Stimulated activated CD8-positive, alpha-beta memory T cell treated with anti-CD3 and anti-CD28 coated beads, Interleukin-7, amount 100 ng/mL, for 48 hours (primary cell): ENCODE measurements at regions not wholly inside any gene's neighbourhood (a gene's known extent, or its start where the extent isn't known, plus 50 kb on each side); places are given as distances from the start of the nearest gene placed in this dataset.
"Not testable (repeated sequence)": the region's sequence is repeated elsewhere in the genome, so short reads cannot be mapped to it uniquely, and the experiment has no call there.

Experiments
- DNase-seq, 2 donors: peaks; one replicate each; pipeline ENCODE4 v3.0.0-alpha.2; 2020; ENCODE audit warnings: low read depth in 1 of 2; ENCODE audit errors: extremely low read depth in 1 of 2

DNA sequence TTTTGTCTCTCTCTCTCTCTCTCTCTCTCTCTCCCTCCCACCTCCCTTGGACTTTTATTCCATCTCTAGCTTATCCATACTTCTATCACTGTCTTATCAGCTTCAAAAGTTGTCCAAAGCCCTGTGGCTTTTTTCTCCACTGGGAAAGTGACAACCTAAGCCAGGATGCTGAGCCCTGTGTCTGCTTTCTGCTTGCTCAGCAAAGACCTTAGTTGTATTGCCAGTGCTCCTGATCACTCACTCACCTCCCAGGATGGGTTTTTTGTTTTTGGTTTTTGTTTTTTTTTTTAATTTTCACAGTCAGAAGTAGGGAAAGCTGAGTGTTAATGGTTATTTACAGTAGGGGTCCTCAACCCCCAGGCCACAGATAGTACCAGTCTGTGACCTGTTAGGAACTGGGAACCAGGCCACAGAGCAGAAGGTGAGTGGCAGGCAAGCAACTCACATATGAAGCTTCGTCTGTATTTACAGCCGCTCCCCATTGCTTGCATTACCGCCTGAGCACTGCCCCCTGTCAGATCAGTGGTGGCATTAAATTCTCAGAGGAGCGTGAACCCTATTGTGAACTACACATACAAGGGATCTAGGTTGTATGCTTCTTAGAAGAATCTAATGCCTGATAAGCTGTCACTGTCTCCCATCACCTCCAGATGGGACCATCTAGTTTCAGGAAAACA is 125.0 kb upstream of the ID4 start:
- no peak for DNase-seq

DNA sequence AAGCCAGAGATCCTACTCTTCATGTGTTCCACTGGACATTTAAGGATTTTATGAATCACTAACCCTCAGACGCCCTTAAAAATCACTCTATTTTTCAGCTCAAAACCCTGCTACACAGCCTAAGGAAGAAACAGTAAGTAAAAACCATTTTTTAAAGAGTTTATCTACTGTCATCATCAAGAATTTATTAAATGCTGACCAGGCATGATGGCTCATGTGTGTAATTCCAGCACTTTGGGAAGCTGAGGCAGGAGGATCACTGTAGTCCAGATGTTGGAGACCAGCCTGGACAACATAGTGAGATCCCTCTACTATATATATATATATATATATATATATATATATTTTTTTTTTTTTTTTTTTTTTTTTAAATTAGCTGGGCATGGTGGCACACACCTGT is 124.2 kb upstream of the ID4 start:
- no peak for DNase-seq

DNA sequence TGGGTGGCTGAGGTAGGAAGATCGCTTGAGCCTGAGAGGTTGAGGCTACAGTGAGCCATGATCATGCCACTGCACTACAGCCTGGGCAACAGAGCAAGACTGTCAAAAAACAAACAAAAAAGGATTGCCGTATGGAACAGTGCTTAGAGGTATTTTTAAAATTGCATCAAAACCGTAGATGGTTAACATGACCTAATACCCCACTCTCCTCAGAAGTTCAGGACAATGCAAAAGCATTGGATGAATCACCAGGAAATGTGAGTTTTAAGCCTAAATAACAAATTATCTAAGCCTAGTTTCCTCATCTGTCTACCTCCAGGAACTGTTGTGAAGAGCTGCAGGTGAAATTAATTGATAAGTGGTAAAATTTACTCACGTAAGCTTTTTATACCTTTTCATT is 123.8 kb upstream of the ID4 start:
- DNase-seq, result no peak

DNA sequence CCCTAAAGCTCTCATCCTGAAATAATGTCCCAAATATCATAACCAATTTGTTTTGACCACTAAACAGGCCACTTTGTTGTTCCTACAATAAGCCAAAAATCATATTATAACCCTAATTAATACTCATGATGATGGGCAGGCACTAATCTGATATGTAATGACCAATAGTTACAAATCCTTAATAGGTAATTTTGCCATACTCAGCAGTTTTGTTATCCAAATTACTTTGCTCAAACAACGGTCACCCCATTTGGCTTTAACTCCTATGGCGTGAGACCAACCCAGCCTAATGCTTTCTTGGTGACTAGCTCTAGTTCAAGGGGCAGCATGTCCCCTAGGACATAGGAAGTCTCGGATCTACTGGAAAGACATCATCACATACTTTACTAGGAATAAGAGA is 123.2 kb upstream of the ID4 start:
- no peak for DNase-seq

DNA sequence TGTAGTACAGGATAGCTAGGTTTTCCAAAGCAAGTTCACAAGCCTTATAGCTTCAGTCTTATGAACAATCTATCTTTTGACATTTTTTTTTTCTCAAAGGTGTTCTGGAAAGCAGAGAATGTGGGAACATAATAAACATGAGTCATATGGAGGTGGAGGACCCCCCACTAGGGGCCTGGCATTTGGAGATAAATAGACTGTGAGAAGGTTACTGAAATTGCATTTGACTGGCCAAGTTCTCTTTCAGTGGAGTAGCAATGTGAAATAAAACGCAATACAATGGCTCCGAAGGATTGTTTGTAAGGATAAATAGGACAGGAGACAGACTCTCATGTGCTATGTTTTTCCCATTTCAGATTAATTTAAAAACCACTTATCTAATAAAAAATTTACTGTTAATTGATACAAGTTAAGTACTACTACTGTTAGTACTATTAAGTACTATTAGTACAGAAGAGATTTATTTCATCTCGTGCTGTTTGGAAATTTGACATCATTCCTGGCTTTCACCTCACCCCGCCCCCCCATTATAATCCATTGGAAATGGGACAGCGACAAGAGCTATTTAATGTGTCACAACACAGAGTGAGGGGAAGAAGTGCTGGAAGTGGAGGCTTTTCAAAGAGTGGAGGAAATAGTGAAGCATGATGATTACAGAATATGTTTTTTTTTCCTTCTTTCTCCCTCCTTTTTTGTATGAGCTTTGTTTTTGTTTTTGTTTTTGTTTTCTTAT is 122.6 kb upstream of the ID4 start:
- DNase-seq, result no peak

DNA sequence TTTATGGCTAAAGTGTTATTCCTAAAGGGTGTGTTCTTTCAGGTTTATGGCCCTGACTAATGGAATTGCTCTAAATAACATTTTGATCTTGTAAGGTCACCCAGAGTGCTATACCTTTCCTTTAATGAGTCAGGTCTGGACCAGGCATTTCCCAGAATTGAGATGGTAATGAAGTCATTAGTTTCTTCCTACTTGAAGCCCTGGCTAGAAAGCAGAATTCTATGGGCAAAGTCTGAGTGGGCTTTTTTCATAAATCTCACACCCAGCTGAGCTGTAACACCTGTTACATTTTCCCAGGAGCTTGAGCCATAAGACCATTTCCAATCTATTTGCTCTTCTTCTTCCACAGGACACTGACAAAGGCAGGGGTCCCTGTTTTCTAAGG is 122.0 kb upstream of the ID4 start:
- DNase-seq, result no peak

DNA sequence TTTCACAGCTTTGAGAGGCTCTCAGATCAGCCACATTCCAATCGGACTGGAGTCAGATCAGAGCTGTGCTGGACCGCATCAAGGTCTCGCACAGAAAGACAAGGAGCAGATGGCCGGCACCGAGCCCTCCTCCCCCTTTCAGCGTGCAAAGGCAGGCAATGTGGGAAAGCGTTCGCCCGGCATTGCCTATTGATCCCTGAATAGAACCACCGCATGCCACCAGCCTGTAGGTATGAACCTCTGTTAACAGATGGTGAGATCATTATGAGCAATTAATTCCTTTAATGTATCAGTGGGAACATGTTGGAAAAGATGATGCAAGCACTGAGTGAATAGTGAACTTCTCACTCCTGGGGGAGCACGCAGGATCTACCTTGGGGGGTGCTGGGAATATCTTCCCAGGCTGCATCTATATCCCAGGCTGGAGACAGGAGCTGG is 117.5 kb upstream of the ID4 start:
- DNase-seq, result no peak

DNA sequence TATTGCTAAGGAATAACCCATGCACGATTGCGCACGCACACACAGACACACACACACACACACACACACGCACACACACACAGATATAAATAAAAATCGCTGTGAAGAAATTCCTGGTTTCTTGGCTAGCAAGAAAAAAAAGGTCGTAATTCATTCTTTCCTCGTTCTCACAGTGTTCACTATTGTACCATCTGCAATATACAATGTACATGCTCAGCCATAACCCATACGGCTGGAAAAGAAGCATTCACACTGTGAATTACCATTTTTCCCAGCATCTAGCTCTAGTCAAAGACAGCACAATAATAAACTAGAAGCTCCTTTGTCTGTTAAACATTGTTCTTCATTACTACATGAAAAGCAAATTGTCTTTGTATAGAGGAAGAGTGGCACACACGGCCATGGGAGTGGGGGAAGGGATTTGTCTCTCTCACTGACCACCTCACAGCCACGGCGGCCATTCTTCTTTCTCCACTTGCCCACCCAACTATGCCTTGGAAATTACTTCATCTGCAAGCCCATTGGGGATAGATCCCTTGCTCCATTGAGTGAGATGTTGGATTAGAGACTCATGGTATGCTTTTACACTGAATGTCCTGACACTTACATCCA is 115.3 kb upstream of the ID4 start:
- DNase-seq, result no peak

DNA sequence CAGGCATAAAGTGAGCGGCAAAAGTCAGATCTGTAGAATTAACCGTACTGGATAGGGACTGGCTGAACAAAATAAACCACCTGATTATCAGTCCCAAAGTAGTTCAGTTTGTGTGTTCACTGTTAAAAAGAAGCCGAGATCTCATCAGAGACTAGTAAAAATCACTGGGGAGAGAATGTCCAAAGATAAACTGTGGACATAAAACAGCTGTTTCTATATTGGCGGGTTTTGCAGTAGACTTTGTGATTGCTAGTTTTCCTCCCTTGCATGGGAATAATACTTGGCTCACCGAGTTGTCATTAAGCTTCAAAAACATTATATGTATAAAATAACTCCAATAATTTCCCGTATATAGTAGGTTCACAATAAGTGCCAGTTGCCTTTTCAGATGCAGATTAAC is 114.2 kb upstream of the ID4 start:
- DNase-seq, result no peak

DNA sequence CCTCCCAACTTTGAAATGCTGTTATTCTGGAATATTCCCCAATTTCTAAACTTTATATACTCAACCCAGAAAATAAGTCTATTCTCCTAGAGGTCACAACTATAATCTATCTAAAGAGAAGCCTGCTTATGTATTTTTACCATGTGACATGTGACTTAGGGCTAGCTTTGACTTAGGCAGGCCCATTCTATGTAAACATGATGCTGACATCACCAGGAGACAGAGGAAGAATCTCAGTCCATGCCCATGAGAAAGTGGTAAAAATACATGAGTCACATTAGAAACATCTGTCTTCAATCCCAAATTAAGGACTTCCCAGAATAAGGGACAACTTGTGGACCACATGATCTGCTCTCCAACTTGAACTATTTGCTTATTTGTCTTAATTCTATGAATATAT is 113.6 kb upstream of the ID4 start:
- no peak for DNase-seq

DNA sequence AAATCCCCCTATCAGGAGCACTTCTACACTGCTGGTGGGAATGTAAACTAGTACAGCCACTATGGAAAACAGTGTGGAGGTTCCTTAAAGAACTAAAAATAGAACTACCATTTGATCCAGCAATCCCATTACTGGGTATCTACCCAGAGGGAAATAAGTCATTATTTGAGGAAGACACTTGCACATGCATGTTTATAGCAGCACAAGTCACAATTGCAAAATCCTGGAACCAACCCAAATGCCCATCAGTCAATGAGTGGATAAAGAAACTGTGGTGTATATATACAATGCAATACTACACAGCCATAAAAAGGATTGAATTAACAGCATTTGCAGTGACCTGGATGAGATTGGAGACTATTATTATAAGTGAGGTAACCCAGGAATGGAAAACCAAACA is 111.7 kb upstream of the ID4 start:
- not testable (repeated sequence) for DNase-seq

DNA sequence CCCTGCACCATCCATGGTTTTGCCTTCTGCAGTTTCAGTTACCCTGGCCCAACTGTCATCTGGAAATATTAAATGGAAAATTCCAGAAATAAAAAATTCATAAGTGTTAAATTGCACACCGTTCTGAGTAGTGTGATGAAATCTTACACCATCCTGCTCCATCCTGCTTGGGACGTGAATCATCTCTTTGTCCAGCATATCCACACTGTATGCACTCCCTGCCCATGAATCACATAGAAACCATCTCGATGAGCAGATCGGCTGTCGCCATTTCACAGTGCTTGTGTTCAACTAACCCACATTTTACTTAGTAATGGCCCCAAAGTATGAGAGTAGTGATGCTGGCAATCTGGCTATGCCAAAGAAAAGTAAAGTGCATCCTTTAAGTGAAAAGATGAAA is 105.9 kb upstream of the ID4 start:
- no peak for DNase-seq

DNA sequence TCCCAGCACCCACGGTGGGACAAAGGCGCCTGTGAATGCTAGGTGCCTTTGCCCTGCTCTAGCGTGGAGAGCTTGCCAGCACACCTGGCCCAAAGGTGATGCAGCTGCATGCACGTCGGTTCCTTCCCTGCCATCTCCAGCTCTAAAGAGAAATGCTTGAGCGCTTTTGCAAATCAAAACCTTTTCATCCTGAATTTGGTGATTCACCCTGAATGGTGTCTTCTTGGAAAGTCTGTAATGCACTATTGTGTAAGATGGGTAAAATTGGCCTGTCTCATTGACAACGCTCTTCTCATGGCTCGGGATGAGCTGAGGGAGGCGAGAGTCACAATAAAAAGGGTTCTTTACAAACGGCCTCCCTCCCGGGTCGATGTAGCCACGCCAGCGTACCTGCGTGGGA is 103.1 kb upstream of the ID4 start:
- DNase-seq, result no peak

DNA sequence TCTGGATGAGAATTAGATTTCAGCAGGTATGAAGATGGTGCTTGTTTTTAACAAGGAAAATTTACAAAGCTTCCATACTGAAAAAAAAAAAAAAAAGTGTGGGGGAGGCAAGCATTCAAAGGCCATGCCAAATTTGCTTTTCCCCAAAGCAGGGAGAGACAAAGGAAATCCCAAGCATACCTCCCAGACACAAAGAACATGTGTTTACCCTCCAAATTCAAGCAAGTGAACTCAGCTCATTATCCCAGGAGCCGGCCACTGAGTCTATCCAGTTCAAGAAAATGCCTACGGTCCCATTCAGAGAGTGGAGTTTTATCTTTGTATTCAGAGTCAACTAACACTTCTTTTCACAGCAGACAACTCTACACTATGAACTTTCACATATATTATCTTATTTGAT is 102.7 kb upstream of the ID4 start:
- no peak for DNase-seq

DNA sequence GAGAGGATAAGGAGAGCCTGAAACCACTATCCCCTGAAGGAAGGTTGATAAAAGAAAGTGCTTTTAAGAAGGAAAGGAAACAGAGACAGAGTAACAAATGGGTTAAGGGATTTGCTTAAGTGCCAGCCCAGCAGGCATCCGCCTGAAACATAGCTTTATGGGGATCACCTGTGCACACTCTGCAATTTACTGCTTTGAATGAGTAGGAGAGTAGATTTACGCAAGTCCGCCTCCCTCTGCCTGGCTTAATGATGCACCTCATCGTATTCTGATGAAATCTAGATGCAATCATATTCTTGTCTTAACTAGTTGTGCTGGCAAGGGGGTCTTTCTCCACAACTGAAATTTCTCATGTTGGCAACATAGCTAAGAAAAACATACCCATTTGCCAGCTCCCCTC is 101.1 kb upstream of the ID4 start:
- DNase-seq, result no peak

DNA sequence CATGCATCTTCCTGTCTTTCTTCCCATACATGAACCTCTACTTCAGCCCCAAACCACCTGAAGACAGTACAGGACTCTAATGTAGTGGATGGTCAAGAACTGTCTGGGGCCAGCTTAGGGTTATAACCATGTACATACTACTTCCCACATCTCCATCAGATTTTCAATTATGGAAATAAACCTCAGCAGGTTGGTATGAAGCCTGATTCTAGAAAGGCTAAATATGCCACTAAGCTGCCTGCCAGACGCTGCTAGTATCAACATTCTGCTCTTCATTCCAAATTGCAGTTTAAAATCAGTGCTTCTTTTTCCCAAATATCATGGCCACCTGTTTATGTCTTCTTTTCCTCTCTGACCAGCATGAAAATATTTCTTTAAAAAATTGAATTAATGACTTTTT is 99.2 kb upstream of the ID4 start:
- DNase-seq, result no peak

DNA sequence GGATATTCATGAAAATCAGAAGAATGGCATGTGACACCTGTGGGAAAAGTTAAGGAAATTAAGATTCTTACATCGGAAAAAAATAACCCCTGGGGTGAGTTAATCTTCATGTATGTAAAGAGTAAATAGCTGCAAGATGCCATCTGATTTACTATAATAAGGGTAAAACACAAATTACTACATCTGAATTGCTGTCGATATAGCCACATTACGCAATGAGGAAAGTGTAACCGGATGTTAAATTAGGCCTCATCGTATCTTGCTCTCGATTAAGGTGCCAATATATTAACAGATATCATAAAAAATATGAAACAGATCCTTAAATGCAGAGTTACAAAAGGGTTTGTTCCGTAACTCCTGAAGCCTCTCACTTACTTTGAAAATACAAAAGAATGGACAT is 87.4 kb upstream of the ID4 start:
- DNase-seq, result no peak

DNA sequence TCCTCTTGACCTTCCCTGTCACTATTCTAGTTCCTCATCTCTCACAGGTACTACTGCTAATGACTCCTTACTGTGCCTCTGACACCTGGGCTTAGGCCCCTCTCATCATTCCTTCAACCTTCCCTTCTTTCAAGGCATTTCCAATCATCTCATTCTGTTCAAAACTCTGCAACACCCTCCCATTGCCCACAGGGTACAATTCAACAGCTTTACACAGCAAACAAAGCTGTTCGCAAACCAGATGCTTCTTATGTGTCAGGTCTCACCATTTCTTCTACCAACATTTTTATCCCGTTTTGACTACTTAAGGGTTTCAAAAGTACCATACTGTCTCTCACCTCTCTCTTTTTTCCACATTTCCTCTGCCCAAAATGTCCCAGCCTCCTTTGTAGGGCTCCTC is 84.4 kb upstream of the ID4 start:
- DNase-seq, result no peak

DNA sequence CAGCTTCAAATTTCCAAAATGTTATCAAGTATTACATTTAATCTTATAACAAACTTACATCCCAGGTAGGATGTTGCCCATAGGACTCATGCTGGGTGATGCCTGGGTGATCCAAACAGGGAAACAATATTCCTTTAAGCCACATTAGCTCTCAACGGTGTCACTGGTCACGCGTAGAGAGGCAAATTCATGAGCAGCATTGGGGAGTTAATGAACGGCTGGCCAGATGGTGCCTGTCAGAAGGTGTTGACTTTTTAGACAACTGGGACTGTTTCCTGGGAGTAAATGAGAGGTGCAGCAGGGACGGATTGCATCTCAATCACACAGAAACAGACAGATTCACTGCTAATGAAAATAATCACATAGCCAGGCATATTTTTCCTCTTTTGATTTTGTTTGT is 83.3 kb upstream of the ID4 start:
- DNase-seq, result no peak

DNA sequence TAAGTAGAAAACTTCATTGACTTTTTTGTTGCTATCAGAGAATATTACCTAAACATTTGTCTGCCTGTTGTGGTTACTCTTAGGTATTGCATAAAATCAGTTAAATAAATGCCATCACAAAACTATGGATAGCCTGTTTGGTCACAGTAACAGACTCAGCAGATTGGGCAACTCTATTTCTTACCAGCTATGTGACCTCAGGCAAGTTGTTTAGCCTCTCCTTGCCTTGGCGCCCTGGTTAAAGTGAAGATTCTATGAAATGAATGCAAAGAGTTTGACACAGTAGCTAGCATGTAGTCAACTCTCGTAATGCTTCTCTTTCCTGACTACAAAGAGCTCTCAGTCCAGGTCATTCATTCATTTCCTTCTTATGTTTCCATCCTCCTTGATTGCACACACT is 82.5 kb upstream of the ID4 start:
- DNase-seq, result no peak

DNA sequence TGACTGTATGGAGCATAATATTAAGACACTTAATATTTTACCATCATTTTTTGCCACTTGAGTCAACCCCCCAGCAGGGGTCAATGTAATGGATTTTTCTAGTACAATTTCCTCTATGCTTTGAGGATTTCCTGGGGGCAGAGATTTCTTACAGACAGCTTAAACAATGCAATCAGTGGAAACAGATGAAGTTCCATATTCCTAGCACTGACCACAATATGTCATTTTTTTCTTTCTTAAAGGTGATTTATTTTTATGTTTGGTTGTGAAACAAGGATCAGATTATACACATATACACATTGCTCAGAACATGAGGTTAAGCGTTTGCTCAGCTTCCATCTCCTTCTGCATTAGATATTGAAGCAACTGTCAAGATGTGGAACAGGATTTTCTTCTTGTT is 82.0 kb upstream of the ID4 start:
- DNase-seq, result no peak

DNA sequence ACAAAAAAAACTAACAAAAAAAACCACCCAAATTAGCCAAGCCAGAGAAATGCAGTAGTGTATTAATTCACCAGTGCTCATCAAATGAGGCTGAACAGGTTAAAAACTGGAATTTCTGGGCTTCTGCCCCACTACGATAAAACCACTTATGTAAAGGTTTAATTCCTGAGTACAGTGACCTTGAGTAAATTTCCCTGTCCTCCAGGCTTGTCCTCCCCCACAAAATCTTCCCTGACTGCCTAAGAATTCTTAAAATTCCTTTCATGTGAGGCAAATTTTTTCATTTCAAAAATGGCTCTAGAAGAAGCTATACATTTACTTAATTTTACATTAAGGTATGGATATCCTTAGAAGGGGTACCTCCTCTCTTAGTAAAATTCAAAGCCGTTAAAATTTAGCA is 80.1 kb upstream of the ID4 start:
- no peak for DNase-seq
